Mesendoderm (in vitro differentiated cells): ENCODE measurements at regions not wholly inside any gene's neighbourhood (a gene's known extent, or its start where the extent isn't known, plus 50 kb on each side); places are given as distances from the start of the nearest gene placed in this dataset.

ENCODE experiments used
- DNase-seq: peaks from one replicate; pipeline ENCODE4 v3.0.0; 2013
- H2AK5ac ChIP-seq: 2 replicates; pipeline ENCODE4 v1.6.1; 2013; ENCODE audit warnings: low read length, inconsistent platforms
- H2BK120ac ChIP-seq: 2 replicates; pipeline ENCODE4 v1.6.1; 2013; ENCODE audit warnings: low read depth, mild to moderate bottlenecking, low read length, moderate library complexity, mixed read lengths
- H2BK15ac ChIP-seq: replicated peaks from 2 replicates; pipeline ENCODE4 v1.6.1; 2013; ENCODE audit warnings: low read depth, mild to moderate bottlenecking, moderate library complexity
- H2BK5ac ChIP-seq: 2 replicates; pipeline ENCODE4 v1.6.1; 2013; ENCODE audit warnings: low read length, inconsistent platforms
- H3K18ac ChIP-seq: 2 replicates; pipeline ENCODE4 v1.6.1; 2013; ENCODE audit warnings: mild to moderate bottlenecking, low read length, mixed read lengths
- H3K23ac ChIP-seq: one replicate; pipeline ENCODE4 v1.6.1; 2013; ENCODE audit warnings: low read length
- H3K27ac ChIP-seq: 2 replicates; pipeline ENCODE4 v1.5.1; 2013; ENCODE audit warnings: low read depth, mild to moderate bottlenecking, inconsistent platforms, low read length, moderate library complexity
- H3K27me3 ChIP-seq: 2 replicates; pipeline ENCODE4 v1.6.1; 2013; ENCODE audit warnings: low read length, control low read depth, mild to moderate bottlenecking, inconsistent platforms; ENCODE audit not compliant: insufficient read depth, poor library complexity
- H3K36me3 ChIP-seq: 2 replicates; pipeline ENCODE4 v1.6.1; 2013; ENCODE audit warnings: low read length, inconsistent platforms; ENCODE audit not compliant: control insufficient read depth, insufficient read depth
- H3K4ac ChIP-seq: one replicate; pipeline ENCODE4 v1.6.1; 2013; ENCODE audit warnings: low read depth, mild to moderate bottlenecking, low read length, moderate library complexity
- H3K4me1 ChIP-seq: 2 replicates; pipeline ENCODE4 v1.6.1; 2013; ENCODE audit warnings: low read depth, low read length, inconsistent platforms; ENCODE audit not compliant: control insufficient read depth
- H3K4me2 ChIP-seq: 2 replicates; pipeline ENCODE4 v1.6.1; 2013; ENCODE audit warnings: low read length
- H3K4me3 ChIP-seq: 2 replicates; pipeline ENCODE4 v1.5.1; 2013; ENCODE audit warnings: mild to moderate bottlenecking, low read length
- H3K56ac ChIP-seq: one replicate; pipeline ENCODE4 v1.6.1; 2013; ENCODE audit warnings: low read length
- H3K79me1 ChIP-seq: 2 replicates; pipeline ENCODE4 v1.6.1; 2013; ENCODE audit warnings: low read length, inconsistent platforms
- H3K79me2 ChIP-seq: 2 replicates; pipeline ENCODE4 v1.6.1; 2013; ENCODE audit warnings: mild to moderate bottlenecking, low read length; ENCODE audit not compliant: control insufficient read depth, insufficient read depth
- H3K9ac ChIP-seq: 2 replicates; pipeline ENCODE4 v1.6.1; 2013; ENCODE audit warnings: low read length, inconsistent platforms
- H4K5ac ChIP-seq: one replicate; pipeline ENCODE4 v1.6.1; 2013; ENCODE audit warnings: low read length
- H4K8ac ChIP-seq: one replicate; pipeline ENCODE4 v1.6.1; 2013; ENCODE audit warnings: low read depth, mild to moderate bottlenecking, control low read depth, low read length, moderate library complexity
- WGBS: extraction: QIAGEN DNeasy Blood & Tissue Kit; methylation state at CpG from one replicate; pipeline ENCODE4 v1.1.7; 2013; ENCODE audit warnings: low lambda C conversion rate, missing lambda C conversion rate; ENCODE audit not compliant: insufficient coverage; ENCODE audit errors: extremely low coverage; 5-methylcytosine and 5-hydroxymethylcytosine counted together

DNA sequence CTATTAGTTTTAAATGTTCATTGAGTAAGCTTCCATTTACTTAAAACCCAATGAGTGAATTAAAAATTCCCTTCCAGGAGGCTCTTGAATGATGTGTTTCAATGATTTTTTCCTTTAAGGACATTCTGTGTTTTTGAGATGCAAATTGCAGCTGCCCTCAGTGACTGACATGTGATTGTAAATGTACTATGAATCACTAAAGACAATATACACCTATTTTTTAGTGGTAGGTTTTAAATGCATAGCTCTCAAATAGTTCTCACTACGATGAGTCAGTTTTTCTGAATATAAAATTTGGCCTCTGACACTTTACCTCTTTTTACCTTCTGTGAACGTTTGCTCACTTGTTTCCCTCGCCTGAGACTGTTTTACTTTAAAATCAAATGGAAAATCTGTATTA is 204.7 kb downstream of the BARHL2 start:
- H3K56ac ChIP-seq, result no peak overlapping the region
- H3K23ac ChIP-seq, result no peak overlapping the region
- H3K4me2 ChIP-seq, result no peak overlapping the region
- no peaks in the 10 kb centered on the region for H3K27me3 ChIP-seq
- no peak overlapping the region for H3K4ac ChIP-seq
- H3K9ac ChIP-seq, result no peak overlapping the region
- no peak overlapping the region for H2BK5ac ChIP-seq
- DNase-seq, result no peak
- no peak overlapping the region for H2AK5ac ChIP-seq
- WGBS, result no CpG with 5 or more reads among the region's 3 CpGs
- no peak overlapping the region for H3K4me3 ChIP-seq
- no peaks in the 10 kb centered on the region for H3K4me1 ChIP-seq
- H4K5ac ChIP-seq, result no peak overlapping the region
- H2BK15ac ChIP-seq, result no peak overlapping the region
- no peaks in the 10 kb centered on the region for H3K36me3 ChIP-seq
- no peak overlapping the region for H3K27ac ChIP-seq
- H3K79me1 ChIP-seq, result no peaks in the 10 kb centered on the region
- no peak overlapping the region for H3K18ac ChIP-seq
- H4K8ac ChIP-seq, result no peak overlapping the region
- H3K79me2 ChIP-seq, result no peaks in the 10 kb centered on the region
- no peak overlapping the region for H2BK120ac ChIP-seq

DNA sequence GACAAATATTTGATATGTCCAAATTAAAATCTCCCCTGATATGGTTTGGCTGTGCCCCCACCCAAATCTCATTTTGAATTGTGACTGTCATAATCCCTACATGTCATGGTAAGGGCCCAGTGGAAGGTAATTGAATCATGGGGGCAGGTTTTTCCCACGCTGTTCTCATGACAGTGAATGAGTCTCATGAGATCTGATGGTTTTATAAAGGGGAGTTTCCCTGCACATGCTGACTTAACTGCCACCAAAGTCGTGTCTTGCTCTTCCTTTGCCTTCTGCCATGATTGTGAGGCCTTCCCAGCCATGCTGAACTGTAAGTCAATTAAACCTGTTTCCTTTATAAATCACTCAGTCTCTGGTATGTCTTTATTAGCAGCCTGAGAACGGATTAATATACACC is 207.0 kb downstream of the BARHL2 start:
- H3K18ac ChIP-seq, result no peak overlapping the region
- no peak overlapping the region for H3K4ac ChIP-seq
- H2BK15ac ChIP-seq, result no peak overlapping the region
- H3K4me3 ChIP-seq, result no peak overlapping the region
- no peak overlapping the region for H3K4me2 ChIP-seq
- H3K79me1 ChIP-seq, result no peaks in the 10 kb centered on the region
- H2BK5ac ChIP-seq, result no peak overlapping the region
- H3K4me1 ChIP-seq, result no peaks in the 10 kb centered on the region
- no peak overlapping the region for H3K56ac ChIP-seq
- no peak overlapping the region for H3K23ac ChIP-seq
- H2AK5ac ChIP-seq, result no peak overlapping the region
- H2BK120ac ChIP-seq, result no peak overlapping the region
- no peak overlapping the region for H3K27ac ChIP-seq
- no CpG with 5 or more reads among the region's 3 CpGs for WGBS
- no peak overlapping the region for H4K8ac ChIP-seq
- H3K27me3 ChIP-seq, result no peaks in the 10 kb centered on the region
- no peaks in the 10 kb centered on the region for H3K36me3 ChIP-seq
- no peak overlapping the region for H4K5ac ChIP-seq
- H3K9ac ChIP-seq, result no peak overlapping the region
- no peaks in the 10 kb centered on the region for H3K79me2 ChIP-seq
- DNase-seq, result no peak

GRCh38 chr1:90509225-90510048 is 207.7 kb downstream of the BARHL2 start:
- H4K8ac ChIP-seq, result no peak overlapping the region
- H2BK15ac ChIP-seq, result no peak overlapping the region
- H3K79me2 ChIP-seq, result no peaks in the 10 kb centered on the region
- no peak overlapping the region for H3K56ac ChIP-seq
- no CpG with 5 or more reads among the region's 2 CpGs for WGBS
- no peaks in the 10 kb centered on the region for H3K4me1 ChIP-seq
- no peak overlapping the region for H3K4me2 ChIP-seq
- no peak overlapping the region for H3K4ac ChIP-seq
- no peak overlapping the region for H3K4me3 ChIP-seq
- H2BK5ac ChIP-seq, result no peak overlapping the region
- no peak overlapping the region for H2BK120ac ChIP-seq
- H3K36me3 ChIP-seq, result no peaks in the 10 kb centered on the region
- H2AK5ac ChIP-seq, result no peak overlapping the region
- no peak overlapping the region for H3K23ac ChIP-seq
- no peak overlapping the region for H3K27ac ChIP-seq
- H3K18ac ChIP-seq, result no peak overlapping the region
- no peaks in the 10 kb centered on the region for H3K79me1 ChIP-seq
- no peak for DNase-seq
- H3K9ac ChIP-seq, result no peak overlapping the region
- H4K5ac ChIP-seq, result no peak overlapping the region
- H3K27me3 ChIP-seq, result no peaks in the 10 kb centered on the region

DNA sequence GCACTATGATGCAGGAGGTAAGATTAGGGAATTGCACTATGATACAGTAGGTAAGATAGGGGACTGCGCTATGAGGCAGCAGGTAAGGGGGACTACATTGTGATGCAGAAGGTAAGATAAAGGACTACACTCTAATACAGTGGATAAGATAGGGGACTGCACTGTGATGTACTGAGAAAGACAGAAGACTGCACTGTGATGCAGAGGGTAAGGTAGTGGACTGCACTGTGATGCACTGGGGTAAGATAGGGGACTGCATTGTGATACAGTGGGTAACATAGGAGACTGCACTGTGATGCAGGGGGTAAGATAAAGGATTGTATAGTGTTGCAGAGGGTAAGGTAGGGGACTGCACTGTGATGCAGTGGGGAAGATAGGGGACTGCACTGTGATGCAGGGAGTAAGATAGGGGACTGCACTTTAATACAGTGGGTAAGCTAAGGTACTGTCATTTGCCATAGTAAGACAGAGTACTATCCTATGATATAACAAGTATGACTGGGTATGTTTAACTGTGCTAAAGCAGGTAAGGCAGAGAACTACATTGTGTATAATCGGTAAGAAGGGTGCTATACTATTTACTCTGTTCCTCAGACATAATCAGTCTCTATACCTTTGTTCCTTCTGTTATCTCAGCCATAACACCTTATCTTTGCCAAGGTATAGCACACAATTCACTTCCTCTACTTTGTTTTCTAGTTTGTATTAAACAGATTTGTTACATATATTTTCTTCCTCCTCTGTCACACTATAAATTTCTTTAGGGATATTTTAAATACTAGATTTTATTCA is 208.5 kb downstream of the BARHL2 start:
- H3K4ac ChIP-seq, result no peak overlapping the region
- H4K8ac ChIP-seq, result no peak overlapping the region
- no peak overlapping the region for H2BK120ac ChIP-seq
- H3K56ac ChIP-seq, result no peak overlapping the region
- no peak overlapping the region for H3K23ac ChIP-seq
- H3K9ac ChIP-seq, result no peak overlapping the region
- H3K4me2 ChIP-seq, result no peak overlapping the region
- no peaks in the 10 kb centered on the region for H3K79me1 ChIP-seq
- H3K27ac ChIP-seq, result no peak overlapping the region
- no CpG with 5 or more reads among the region's 2 CpGs for WGBS
- no peaks in the 10 kb centered on the region for H3K4me1 ChIP-seq
- no peaks in the 10 kb centered on the region for H3K27me3 ChIP-seq
- no peak overlapping the region for H2AK5ac ChIP-seq
- no peak overlapping the region for H3K18ac ChIP-seq
- H3K4me3 ChIP-seq, result no peak overlapping the region
- H2BK15ac ChIP-seq, result no peak overlapping the region
- no peak for DNase-seq
- H3K79me2 ChIP-seq, result no peaks in the 10 kb centered on the region
- no peaks in the 10 kb centered on the region for H3K36me3 ChIP-seq
- no peak overlapping the region for H2BK5ac ChIP-seq
- H4K5ac ChIP-seq, result no peak overlapping the region

DNA sequence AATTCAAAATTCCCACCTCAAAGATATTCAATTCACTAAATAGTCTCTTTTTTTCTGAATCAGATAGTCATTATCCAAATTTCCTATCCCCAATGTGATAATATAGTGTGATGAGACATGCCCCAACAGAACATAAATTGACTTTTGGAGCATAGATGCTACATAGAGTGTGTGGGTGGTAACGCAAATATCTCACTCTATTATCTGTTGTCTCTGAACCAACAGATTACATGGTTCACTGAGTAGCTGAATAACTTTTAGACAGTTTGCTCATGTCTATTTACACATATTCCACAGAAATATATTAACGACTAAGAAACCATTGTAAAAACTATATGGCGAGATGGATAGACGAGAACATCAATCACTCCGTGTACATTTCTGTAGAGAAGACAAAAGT is 209.9 kb downstream of the BARHL2 start:
- H2AK5ac ChIP-seq, result no peak overlapping the region
- no peak overlapping the region for H4K5ac ChIP-seq
- no peak overlapping the region for H3K23ac ChIP-seq
- H2BK15ac ChIP-seq, result no peak overlapping the region
- no CpG with 5 or more reads among the region's 5 CpGs for WGBS
- no peaks in the 10 kb centered on the region for H3K79me1 ChIP-seq
- no peaks in the 10 kb centered on the region for H3K4me1 ChIP-seq
- no peak overlapping the region for H2BK5ac ChIP-seq
- no peak for DNase-seq
- no peak overlapping the region for H3K4me3 ChIP-seq
- H3K27me3 ChIP-seq, result no peaks in the 10 kb centered on the region
- H3K18ac ChIP-seq, result no peak overlapping the region
- no peaks in the 10 kb centered on the region for H3K36me3 ChIP-seq
- H3K56ac ChIP-seq, result no peak overlapping the region
- no peak overlapping the region for H2BK120ac ChIP-seq
- H3K4me2 ChIP-seq, result no peak overlapping the region
- H4K8ac ChIP-seq, result no peak overlapping the region
- H3K9ac ChIP-seq, result no peak overlapping the region
- no peak overlapping the region for H3K27ac ChIP-seq
- no peak overlapping the region for H3K4ac ChIP-seq
- no peaks in the 10 kb centered on the region for H3K79me2 ChIP-seq
